NCI-H510A (cell line): ENCODE measurements at regions not wholly inside any gene's neighbourhood (a gene's known extent, or its start where the extent isn't known, plus 50 kb on each side); places are given as distances from the start of the nearest gene placed in this dataset.
"Not testable (repeated sequence)": the region's sequence is repeated elsewhere in the genome, so short reads cannot be mapped to it uniquely, and the experiment has no call there.

Experiments
- DNase-seq: peaks from one replicate; lab custom pipeline; 2025; lab: John Stamatoyannopoulos, UW

DNA sequence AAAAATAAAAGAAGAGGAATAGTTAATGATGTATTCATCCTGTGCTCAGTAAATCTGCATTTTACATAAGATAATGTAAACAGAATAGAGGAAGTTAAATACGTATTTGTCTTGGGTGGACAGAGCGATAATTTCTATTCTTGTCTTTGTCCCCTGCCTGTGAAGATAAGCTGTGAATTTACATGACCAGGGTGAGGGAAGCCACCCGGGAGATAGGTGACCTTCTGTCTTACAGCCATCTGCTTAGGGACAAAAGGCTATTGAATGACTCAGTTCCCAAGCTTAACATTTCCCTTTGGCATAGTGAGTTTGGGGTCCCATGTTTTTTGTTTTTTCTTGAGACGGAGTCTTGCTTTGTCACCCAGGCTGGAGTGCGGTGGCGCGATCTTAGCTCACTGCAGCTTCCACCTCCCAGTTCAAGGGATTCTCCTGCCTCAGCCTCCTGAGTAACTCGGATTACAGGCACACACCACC, 88.7 kb upstream of the KCTD7 start:
- DNase-seq, result no peak

DNA sequence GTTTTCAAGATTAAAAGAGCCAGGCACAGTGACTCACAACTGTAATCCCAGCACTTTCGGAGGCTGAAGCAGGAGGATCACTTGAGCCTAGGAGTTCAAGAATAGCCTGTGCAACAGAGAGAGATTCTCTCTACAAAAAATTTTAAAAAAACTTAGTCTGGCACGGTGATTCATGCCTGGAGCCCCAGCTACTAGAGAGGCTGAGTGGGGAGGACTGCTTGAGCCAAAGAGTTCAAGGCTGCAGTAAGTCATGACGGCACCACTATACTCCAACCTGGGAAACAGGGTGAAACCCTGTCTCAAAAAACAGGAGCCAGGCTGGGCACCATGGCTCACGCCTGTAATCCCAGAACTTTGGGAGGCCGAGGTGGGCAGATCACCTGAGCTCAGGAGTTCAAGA, 86.6 kb upstream of the KCTD7 start:
- no peak for DNase-seq

DNA sequence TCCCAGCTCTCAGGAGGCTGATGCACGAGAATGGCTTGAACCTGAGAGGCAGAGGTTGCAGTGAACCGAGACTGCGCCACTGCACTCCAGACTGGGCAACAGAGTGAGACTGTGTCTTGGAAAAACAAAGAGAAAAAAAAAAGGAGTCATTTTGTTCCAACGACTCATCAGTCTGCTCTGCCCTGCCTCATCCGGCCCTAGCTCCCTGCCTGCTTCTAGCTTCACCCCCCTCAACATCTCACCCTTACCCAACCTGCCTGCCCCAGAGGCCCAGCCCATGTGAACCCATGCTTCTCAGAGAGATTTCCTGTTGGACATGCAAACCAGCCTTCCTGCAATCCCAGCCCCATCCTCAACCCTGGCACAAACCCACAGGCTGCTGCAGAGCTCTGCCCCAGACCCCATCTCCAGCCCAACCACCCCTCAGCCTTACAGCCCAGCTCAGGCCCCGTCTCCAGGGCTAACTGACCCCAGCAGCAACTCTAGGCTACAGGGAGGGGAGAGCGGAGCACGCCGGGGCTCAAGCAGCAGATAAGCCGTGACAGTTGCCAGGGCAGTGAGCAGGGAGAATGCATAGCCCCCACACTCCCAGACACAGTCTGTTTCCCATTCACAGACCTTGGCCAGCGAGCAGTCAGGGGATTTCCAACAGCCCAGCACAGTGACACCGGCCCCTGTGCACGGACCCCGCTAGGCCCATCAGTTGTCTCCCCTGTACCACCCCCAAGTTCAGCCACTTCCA, 86.0 kb upstream of the KCTD7 start:
- no peak for DNase-seq

DNA sequence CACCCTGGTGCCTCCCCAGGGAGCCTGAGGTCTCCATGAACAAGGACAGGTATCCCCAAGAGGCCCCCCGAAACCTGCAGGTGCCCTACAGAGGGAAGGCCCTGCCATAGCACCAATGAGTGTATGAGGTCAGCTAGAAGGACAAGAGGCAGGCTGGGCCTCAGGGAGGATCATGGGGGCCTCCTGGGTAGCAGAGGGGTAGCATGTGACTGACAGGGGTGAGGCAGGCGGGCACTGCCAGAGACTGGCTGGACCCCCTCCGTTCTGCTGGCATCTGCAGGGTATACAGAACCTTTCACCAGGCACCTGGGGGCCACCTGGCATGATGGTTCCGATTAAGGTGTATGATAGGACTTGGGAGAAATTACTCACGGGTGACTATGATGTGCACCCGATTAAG, 79.2 kb upstream of the KCTD7 start:
- DNase-seq, result no peak

DNA sequence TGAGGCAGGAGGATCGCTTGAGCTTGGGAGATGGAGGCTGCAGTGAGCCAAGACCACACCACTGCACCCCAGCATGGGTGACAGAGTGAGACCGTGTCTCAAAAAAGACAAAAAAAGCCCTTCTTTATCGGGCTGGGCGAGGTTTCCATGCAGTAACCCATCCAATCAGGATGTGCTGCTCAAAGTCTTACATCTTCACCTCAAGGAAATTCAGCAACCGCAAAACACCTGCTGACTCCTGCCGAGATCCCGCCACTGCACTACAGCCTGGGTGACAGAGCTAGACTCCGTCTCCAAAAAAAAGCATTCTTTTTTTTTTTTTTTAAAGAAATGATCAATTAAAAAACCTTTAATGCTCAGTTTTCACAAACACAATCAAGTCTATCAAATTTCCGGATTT, 75.7 kb upstream of the KCTD7 start:
- DNase-seq, result no peak

DNA sequence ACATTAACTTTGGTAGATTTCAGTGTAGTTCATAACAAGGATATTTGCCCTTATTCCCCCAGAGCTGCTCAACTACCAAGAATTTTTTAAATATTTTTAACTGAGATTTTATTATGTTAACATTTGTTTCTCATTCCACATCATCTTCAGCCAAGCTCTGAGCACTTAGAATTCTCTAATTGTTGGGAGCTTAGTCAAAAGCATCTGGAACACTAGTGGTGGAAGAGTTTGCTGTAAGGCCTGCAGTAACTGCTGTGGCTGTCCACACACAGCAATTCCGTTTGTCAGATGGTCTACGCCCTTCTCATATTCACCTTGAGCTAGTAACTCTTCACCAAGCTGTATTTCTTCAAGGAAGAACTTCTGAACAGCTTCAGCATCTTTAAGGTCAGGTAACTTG, 75.0 kb upstream of the KCTD7 start:
- not testable (repeated sequence) for DNase-seq

DNA sequence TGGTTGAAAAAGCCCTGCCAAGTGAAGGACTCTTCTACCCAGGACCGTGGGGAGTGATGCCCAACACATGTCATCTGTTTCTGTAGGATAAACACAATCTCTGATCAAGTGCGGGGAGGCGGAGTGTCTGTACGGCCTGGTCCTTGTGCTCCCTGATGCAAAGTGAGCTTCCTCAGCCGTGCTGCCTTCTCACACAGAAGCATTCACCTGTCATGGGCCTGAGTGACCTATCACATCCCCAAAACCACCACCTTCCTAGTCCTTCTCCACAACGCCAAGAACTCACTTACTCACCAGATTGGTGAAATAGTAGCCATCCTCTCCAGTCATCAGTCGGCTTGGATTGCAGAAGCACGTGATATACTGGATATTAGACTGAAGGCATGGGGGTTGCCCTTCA, 74.4 kb upstream of the KCTD7 start:
- not testable (repeated sequence) for DNase-seq

DNA sequence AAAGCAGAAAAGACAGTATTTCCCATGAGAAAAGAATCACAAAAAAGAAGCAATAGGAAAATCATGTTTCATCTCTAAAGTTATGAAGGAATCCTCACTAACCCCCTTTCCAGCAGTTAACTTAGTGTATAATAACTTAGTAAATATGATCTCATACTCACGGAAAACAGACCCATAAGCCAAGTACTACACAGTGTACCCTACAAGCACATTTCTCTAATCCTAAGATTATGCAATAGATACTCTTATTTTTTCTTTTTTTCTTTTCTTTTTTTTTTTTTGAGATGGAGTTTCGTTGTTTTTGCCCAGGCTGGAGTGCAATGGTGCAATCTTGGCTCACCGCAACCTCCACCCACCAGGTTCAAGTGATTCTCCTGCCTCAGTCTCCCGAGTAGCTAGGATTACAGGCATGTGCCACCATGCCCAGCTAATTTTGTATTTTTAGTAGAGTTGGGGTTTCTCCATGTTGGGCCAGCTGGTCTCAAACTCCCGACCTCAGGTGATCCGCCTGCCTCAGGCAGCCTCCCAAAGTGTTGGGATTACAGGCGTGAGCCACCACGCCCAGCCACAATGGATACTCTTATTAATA, 73.7 kb upstream of the KCTD7 start:
- DNase-seq, result not testable (repeated sequence)

DNA sequence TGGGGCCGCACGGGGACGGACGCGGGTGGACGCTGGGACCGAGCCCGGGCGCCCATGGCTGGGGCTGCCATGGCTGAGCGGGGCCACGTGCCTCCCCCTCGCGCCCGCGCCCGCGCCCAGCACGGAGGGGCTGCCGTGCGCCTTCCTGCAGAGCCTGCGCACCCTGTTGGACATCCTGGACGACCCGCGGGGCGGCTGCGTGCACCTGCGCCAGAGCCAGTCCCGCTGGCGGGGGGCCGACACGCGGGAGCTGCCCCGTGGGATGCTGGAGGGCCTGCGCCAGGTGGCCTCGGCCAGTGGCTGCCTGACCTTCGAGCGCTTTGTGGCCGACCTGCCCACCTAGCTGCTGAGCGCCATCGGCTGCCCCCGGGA, 72.5 kb upstream of the KCTD7 start:
- DNase-seq, result no peak

DNA sequence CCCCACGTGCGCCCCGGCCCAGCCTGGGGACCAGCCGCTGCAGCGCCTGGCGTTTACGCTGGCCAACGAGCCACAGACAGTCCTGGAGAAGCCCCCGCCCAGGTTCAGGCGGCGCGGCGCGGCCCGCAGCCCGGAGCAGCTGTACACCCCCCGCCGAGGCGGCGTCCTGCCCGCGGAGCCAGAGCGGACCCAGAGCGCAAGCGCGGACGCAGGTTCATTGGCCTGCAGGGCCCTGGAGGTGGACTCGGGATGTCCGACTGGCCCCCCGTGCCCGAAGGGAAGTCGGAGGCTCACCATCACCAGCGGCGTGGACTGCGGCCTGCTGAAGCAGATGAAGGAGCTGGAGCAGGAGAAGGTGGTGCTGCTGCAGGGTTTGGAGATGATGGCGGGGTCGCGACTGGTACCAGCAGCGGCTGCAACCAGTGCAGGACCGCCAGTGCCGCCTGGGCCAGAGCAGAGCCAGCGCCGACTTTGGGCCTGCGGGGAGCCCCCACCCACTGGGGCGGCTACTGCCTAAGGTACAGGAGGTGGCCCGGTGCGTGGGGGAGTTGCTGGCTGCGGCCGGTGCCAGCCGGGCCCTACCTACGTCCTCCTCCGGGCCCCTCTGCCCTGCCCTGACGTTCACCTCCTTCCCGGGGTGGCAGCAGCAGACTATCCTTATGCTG, 72.0 kb upstream of the KCTD7 start:
- DNase-seq, result no peak

DNA sequence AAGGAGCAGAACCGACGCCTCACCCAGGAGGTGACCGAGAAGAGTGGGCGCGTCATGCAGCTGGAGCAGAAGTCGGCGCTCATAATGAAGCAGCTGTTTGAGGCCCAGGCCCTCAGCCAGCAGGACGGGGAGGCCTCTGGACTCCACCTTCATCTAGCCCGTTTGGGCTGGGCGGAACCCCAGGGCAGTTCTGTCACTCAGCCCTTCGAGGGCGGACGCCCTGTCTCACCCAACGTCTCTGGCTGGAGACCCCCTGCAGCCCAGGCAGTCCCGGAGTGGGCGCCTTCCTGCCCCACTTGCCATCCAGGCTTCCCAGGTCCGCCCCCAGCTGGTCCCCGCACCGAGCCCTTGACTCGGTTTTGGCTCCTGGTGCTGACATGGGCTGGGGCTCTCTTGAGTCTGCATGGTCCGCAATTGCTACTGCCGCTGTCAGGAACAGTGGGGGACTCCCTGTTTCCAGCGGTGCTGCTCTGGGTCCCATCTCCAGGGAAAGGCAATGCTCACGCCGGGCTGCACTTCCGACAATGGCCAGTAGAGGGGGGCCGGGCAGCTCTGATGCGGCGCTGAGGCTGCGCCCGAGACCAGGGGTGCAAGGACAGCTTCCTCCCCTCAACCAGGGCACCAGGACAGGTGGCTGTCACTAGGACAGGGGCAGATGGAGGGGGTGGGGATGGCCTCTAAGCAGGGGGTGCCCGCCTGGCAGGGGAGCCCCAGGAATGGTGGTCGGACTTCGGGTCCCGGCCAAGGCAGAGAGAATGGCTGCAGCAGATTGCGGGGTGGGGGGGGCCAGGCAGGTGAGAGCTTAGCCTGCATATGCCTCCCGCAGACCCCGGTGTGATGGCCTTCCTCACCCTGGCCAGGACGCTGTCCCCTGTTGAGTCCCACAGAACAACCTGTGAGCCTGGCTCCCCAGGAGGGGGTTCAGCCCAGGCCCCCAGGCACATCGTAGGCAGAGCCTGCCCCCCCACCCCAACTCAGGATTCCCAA, 71.2 kb upstream of the KCTD7 start:
- DNase-seq, result no peak

DNA sequence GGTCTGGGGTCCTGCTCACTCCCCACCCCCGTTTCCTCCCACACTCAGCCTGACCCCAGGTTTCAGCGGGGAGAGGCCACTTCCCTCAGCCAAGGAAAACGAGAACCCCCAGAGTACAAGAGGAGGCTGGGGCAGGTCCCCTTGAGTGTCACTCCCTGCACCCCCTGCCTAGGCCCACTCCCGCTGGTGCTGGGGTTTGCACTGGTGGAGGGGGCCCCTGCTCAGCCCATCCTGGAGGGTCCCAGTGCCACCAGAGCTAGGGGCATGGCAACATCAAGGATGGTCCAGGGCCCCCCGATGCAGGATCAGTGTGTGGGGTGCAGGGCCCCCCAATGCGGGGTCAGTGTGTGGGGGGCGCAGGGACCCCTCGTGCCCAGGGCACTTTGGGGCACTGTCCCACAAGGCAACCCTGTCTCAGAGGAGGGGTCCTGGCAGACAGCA, 70.5 kb upstream of the KCTD7 start:
- no peak for DNase-seq

DNA sequence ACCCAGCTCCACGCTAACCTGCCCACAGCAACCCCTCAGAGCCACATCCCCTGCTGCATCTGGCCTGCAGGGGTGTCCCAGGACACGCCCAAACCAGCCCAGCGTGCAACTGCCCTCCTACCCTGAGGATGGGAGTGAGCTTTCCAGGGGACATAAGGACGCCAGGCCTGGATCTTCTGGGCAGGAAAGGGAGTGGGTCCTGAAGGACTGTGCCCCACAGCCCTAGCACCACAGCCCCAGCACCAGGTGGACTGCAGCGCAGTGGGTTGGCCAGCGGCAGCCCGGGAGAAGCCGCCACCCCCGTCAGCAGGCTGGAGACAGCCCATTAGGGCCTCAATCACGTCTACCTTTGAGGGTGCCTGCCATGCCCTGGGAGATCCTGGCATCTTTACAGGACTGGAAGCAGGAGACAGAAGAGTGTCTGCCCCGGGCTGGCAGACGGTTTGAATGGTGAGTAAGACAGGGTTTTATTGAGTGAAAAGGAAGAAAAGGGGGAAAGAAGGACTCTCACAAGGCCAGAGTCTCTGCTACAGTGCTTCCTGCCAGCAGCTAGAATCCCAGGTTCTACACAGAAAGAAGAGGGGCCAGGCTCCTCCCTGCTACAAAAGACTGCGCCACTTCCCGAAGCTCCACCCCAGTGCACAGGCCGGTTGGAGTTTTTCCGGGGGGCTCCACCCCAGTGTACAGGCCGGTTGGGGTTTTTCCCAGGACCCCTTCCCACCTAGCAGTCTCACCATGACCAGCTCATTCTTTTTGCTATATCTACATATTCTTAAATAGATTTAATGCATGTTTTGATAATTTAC, 69.8 kb upstream of the KCTD7 start:
- DNase-seq, result no peak

DNA sequence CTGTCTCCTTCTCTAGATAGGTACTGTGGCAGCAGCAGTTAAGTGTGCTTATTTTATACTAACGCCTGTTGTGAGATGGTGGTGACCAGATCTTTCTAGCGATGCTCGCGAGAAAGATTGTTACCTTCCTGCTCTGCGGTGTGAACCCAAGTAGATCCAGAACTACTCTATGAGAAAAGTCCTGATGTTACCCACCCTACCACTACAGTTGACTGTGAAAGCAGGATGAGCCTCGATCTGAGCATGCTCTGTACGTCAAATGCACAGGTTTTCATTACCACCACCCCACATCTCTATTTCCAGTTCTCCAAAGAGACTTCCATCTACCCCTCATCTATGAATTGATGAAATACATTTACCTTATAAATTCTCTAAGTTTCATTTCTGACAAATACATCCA, 64.6 kb upstream of the KCTD7 start:
- no peak for DNase-seq

DNA sequence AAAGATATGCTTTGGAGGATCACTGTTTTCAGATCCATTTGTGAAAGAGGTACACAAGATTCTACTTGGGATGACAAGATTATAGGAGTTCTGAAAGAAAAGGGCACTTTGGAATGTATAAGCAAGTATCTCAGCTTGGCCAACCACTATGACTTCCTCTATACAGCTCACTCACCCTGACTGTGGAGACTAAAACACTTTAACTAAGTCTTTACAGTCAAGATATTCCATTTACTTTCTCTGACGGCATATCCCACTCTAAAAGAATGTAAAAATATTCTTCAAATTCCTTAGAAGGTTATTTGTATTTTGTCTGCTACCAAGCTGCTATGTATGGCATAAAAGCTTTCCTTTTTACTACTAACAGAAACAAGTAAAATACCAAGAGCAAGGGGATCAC, 58.5 kb upstream of the KCTD7 start:
- DNase-seq, result not testable (repeated sequence)

DNA sequence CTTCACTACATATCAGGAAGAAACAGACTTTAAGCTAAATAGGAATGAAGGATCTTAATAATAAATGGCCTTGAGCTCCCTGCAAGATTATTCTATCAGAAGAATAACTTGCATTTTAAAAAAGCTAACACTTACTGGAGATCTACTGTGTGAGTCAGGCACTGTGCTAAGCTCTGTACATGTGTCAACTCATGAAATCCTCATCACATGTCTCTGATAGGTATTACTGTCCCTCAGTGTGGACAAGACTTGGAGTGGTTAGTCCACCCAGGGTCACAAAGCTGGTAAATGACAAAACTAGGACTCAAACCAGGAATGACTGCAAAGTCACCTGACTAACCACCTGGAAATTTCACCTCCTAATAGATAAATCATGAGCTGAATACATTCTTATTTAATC, 57.1 kb upstream of the KCTD7 start:
- no peak for DNase-seq

DNA sequence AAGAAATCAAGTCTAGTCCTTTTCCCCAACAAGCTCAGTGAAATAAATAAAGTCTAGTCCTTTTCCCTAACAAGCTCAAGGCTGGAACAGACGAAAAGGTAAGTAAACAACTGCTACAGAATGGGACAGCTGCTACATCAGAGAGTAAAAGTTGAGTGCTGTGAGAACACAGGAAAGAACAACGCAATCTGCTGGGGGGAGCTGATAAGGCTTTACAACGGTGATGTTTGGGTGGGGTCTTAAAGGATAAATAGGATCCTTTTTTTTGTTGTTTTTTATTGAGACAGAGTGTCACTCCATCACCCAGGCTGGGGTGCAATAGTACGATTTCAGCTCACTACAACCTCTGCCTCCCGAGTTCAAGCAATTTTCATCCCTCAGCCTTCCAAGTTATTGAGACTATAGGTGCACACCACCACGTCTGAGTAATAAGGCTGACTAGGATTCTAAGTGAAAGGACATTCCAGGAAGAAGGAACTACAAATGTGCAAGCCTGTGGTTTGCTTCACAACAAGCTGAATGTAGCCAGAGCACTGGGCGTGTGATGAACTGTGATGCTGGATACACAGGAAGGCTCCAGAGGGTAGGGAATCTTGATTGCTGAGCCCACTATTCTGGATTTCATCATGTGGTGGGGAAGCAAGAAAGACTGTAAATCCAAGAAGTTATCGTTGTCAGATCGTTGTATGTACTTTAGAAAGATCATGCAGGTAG, 54.7 kb upstream of the KCTD7 start:
- DNase-seq, result not testable (repeated sequence)

DNA sequence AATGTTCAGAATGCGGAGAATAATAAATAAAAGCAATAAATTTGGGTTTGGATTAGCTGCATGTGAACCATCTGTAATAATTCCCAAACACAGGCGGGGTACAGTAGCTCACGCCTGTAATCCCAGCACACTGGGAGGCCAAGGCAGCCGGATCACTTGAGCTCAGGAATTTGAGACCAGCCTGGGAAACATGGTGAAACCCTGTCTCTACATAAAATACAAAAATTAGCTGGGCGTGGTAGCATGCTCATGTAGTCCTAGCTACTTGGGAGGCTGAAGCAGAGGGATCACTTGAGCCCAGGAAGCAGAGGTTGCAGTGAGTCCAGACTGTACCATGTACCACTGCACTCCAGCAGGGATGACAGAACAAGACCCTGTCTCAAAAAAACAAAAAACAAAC, 53.9 kb upstream of the KCTD7 start:
- DNase-seq, result not testable (repeated sequence)

DNA sequence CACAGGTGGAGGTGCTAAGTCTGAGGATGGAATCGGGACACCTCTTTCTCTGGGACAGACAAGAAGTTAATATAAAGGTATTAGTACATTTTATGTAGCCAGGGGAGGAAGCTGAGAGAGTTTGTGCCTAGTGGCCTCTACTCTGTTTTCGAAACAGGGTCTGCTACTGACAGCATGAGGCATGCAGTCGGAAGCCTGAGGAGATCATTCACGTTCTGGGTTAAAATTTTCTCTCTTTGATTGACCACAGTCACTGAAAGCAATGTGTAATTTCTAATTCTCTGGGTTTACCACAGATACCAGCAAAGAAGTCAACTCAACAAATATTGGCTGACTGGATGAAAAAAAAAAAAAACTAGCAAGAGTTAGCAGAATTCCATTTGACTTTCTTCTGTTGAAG, 53.3 kb upstream of the KCTD7 start:
- DNase-seq, result no peak

DNA sequence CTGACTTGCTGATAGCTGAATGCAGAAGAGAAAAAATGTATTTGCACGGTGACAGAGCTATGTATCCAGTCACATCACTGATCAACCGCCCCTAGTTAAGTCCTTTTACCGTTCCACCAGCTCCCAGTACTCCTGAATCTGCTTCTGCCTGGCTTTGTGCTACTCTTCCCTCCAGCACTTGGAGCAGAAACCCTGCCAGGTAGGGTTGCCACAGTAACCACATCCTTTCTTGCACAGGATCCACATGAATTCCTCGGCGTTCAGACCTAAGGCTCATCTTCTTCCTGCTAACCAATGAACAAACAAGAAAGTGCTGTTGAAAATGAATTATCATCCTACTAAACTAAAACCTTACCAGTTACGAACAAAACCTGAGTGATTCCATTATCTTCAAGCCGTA, 52.0 kb upstream of the KCTD7 start:
- DNase-seq, result no peak
